Esophagus squamous epithelium (tissue), 4 donors: ENCODE measurements at regions not wholly inside any gene's neighbourhood (a gene's known extent, or its start where the extent isn't known, plus 50 kb on each side); places are given as distances from the start of the nearest gene placed in this dataset.

Experiments used
- CTCF ChIP-seq, 6 experiments: fragments of 450-650 bp in 4 of 6; fragments of 200-600 bp in 2 of 6; sonication (generic) in 2 of 6; IDR thresholded peaks; one replicate each; pipeline ENCODE4 v1.5.1; 2016 to 2019; ENCODE audit warnings: antibody characterized with exemption in 6 of 6, mild to moderate bottlenecking in 4 of 6, moderate library complexity in 4 of 6
- POLR2A ChIP-seq, 4 donors: fragments of 450-650 bp; IDR thresholded peaks; one replicate each; pipeline ENCODE4 v1.6.1; 2017; ENCODE audit warnings: antibody characterized with exemption in 4 of 4, mild to moderate bottlenecking in 4 of 4, moderate library complexity in 3 of 4

- TF ChIP-seq POLR2A (IDR thresholded peaks at IDR 0.05), result no peak
- no peak for TF ChIP-seq CTCF (IDR thresholded peaks at IDR 0.05)
Measured at GRCh38 chr20:43849496-43850186, 65.0 kb upstream of the TOX2 start.
